ENCODE measurements at regions not wholly inside any gene's neighbourhood (a gene's known extent, or its start where the extent isn't known, plus 50 kb on each side); places are given as distances from the start of the nearest gene placed in this dataset.
"Not testable (repeated sequence)": the region's sequence is repeated elsewhere in the genome, so short reads cannot be mapped to it uniquely, and the experiment has no call there.

DNA sequence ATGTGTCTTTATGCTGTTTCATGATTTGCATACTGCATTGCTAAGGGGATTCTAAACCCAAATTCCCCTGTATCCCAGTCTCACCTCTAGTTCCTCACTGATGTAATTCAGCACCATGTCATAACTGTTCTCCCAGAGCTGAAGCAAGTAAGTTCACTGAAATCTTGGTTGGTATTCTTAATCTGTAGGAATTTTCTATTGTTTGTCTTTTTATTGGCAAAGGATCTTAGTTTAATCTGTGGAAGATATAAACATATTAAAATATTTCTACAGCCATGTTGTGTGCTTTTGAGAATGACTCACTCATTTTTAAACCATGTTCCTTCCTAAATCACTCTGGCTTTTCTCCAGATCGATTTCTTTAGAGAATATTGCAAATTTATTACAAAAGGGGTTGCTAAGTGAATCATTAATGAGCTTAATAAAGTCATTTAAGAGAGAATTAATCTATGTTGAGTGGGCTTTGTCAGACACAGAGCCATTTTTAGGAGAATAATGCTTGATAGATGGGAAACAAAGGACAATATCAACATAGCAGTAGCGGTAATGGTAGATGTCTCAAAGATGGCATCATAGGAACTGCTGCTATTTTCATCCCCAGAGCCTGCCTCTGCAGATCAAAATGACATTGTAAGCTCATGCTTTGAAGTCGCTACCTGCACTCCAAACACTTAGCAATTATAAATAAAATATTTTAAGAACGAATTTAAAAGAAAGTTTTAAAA is 110.0 kb downstream of the ENC1 start:
- DNase-seq = no peak

GRCh38 chr5:74529101-74529500 is 111.4 kb downstream of the ENC1 start:
- no peak for DNase-seq

- DNase-seq = no peak
Measured at GRCh38 chr5:74526111-74526510, 114.4 kb downstream of the ENC1 start.

- not testable (repeated sequence) for DNase-seq
Measured at GRCh38 chr5:74524767-74525166, 115.8 kb downstream of the ENC1 start.

- DNase-seq = not testable (repeated sequence)
Measured at GRCh38 chr5:74523698-74524097, 116.8 kb downstream of the ENC1 start.

- not testable (repeated sequence) for DNase-seq
Measured at GRCh38 chr5:74522838-74523237, 117.7 kb downstream of the ENC1 start.

DNA sequence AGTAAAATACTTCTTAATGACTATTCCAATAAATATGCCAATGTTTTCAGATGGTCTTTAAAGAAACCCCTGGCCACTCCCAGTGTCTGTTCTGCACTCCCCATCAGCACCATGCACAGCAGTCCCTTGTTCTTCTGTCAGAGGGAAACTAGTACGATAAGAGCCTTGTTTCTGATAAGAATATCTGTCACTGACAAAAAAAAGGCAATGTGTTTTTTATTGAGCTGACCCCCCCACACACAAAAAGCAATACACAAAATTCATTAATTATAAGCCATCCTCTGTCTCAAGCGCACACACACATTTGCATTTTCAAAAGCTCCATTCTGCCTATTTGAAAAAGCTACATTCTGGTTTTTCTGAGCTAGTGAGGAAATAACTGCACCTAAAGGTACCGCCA is 119.1 kb downstream of the ENC1 start:
- no peak for DNase-seq

DNA sequence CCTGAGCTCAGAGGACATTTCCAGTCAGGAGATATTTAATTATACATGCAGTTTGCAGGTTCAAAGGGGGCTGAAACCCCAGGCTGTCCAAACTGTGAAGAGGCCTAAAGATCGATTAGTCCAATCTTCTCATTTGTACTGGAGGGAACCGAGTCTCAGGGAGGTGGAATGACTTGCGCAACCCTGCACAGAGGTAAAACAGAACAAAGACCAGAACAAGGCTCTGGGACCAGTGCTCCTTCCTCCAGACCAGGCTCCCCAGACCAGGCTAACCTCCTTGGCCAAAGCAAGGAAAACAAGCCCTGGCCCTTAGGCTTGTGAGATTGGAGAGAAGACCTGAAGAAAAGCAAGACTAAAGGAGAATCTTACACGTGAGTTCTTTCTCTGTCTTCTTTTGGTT is 120.8 kb downstream of the ENC1 start:
- no peak for DNase-seq

GRCh38 chr5:74519161-74519571 is 121.4 kb downstream of the ENC1 start:
- no peak for DNase-seq

DNA sequence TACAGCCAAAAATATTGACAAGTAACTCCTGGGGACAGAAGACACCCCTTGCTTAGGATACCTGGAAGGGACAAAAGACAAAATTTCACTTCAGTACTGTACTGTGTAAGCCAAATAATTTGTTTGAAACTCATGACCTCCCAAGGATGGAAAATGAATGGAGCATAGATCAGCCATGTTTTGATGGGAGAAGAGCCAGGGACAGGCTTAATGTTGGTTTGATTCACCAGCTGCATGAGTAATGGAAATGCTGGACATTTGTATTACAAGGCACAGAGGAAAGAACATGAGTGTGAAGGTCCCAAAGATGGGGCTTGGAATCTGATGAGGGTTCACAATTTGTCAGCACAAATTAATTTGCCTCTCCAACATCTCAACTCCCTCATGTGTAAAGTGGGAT is 122.8 kb downstream of the ENC1 start:
- no peak for DNase-seq

DNA sequence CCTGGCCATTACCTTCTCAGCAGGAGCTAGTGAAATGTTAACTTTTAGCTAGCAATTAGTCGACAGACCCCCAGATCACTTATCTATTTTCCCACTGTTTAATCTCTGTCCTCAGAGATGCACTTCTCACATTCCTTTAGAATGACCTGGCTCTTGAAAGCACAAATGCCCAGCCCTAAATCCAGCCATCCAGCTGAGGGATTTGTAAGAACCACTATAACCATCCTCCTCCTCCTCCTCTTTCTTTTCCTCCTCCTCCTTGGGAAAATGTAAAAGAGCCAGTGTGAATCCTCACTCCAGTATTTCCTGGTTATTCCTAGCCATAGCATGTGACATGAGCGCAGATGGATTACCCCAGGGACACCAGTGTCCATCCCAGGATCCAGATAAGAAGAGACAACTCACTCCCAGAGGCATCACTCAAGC is 124.3 kb downstream of the ENC1 start:
- no peak for DNase-seq

- no peak for DNase-seq
Measured at GRCh38 chr5:74514888-74515551, 125.5 kb downstream of the ENC1 start.

DNA sequence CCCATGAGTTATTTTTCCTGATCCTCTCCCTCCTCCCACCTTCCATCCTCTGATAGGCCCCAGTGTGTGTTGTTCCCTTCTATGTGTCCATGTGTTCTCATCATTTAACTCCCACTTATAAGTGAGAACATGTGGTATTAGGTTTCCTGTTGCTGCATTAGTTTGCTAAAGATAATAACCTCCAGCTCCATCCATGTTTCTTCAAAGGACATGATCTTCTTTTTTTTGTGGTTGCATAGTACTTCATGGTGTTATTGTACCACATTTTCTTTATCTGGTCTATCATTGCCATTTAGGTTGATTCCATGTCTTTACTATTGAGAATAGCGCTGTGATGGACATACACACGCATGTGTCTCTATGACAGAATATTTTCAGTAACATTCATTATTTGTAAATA is 128.8 kb downstream of the ENC1 start:
- not testable (repeated sequence) for DNase-seq

DNA sequence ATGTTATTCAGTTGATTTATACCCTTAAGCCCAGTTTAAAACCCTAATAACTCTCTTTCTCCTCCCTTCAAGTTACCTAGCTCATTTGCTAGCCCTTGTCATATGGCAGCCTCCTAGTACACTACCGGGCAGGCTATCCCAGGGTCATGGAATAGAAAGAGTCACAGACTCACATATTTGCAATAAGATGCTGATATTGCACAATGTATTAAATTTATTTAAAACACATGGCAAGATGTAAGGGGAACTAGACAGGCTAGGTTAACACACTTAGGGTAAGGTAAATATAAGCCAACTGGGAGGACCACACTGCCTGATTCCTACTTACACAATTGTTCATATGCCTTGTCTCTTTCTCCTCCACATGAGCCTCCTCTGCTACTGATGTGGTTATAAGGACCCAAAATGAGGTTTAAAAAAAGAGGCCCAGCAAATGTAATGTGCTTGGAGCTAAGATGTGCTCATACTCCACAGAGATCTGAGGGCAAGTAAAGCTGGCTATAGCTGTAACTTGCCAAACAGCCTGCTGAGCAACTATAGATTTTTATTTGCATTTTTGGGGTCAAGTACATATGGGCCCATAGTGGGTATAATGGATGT is 130.0 kb downstream of the ENC1 start:
- no peak for DNase-seq

DNA sequence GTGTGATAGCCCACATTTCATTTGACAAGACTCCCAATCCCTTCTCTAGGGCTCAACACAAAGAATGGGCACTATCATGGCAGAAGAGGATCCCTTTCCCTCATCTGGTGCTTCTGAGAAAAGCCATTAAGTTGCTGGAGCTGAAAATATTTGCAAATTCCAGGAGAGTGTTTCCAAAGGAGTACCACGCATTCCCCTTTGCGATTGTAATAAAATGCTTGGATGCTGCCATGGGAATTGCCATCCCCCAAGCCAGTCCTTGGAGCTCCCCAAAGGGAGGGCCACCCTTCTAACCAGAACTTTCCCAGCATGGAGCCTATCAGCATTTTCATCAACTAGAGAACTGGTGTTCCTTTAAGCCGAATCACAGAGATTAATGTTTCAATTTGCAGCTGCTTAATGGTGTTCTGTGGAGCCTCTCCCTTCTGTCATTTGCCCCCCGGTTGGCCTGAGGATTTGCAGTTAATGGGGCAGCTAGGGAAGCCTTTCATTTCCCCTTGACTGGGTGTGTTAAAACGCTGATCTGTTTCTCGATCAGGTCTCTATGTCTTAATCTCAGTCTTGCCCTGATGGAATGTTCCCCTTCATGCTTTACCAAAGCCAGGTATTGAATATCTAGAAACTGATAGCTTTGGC is 133.0 kb downstream of the ENC1 start:
- no peak for DNase-seq

DNA sequence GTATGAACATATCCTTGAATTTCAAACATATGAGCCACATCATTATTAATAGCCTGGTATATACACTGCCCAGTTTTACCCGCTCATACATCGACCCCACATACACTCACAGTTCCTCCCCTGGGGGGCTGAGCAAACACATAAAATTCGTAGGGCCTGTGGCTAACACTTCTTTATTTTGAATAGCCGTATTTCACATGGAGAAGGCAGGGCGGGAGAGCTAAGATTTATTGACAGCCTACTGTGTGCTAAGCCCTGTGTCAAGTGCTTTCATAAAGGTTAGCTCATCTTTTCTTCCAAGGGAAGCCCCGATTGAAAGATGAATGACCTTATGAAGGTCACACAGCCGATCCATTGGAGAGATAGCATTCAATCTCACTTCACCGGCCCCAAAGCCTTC is 134.4 kb downstream of the ENC1 start:
- DNase-seq = no peak

DNA sequence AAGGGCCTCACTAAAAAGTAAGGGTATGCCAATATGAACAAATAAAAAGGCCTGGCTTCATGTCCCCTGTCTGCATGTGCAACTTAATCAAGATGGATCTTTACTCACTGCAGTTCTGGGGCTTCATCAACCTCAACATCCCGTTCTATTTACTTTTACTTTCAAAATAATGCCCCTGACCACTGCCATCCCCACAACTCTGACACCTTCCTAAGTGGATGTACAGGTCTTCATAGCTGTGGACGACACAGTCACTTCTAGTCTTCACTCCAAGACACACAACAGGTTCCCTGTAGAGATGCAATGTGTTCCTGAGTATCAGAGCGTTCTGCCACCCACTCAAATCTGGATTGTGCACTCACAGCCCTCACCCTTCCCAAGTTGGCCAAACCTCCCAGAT is 136.1 kb downstream of the ENC1 start:
- DNase-seq = no peak

GRCh38 chr5:74502479-74502950 is 138.0 kb downstream of the ENC1 start:
- DNase-seq = no peak

DNA sequence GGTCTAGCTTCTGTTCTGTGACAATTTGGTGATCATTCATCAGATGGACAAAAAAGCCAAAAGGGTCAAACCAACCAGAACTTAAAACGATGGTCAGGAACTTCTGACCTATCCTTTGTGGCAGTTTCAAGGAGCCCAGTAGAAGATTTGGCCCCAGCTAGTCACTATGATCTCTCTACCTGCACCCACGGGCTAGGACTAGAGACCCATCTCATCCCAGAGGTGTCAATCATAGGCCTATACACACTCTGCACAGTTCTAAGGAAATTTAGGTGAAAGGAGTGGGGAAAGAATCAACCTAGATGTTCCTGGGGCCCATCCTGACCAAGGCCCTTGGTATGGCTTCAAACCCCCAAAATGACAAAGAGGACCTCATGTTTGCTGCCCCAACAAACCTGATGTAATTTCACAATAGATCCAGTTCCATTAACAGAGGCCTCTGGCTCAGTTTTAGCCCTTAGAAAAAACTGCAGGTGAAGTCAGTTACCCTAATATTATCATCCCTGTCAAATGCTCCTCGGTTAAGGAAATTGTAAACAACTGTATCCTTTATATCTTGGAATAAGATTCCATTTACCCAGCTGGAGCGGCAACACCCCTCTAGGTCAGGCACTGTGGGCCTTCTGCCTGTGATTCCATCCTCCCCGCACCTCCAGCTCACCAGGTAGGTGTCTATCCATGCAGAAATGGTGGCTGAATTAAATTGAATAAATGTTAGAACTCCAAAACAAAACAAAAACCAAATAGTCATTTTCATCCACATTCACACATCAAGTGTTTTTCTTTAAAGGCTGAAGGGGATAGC is 138.7 kb downstream of the ENC1 start:
- DNase-seq = no peak

GRCh38 chr5:74500110-74500917 is 140.2 kb downstream of the ENC1 start:
- no peak for DNase-seq

GRCh38 chr5:74499256-74500050 is 141.1 kb downstream of the ENC1 start:
- DNase-seq = no peak

All from activated CD4-positive, alpha-beta T cell treated with anti-CD3 and anti-CD28 coated beads, Interleukin-2, amount 50 U/mL, for 1 hour (primary cell).